Renal pelvis (tissue), 1 donor: ENCODE measurements at regions not wholly inside any gene's neighbourhood (a gene's known extent, or its start where the extent isn't known, plus 50 kb on each side); places are given as distances from the start of the nearest gene placed in this dataset.

Source experiments
- DNase-seq: peaks from one replicate; pipeline ENCODE4 v3.0.0-alpha.2; 2013

GRCh38 chr4:34046580-34046979, 2197.7 kb downstream of the ARAP2 start:
- DNase-seq, result no peak

GRCh38 chr4:34047363-34047762, 2197.0 kb downstream of the ARAP2 start:
- no peak for DNase-seq

- DNase-seq, result no peak
Observed at GRCh38 chr4:34066126-34066525, 2178.2 kb downstream of the ARAP2 start.

DNA sequence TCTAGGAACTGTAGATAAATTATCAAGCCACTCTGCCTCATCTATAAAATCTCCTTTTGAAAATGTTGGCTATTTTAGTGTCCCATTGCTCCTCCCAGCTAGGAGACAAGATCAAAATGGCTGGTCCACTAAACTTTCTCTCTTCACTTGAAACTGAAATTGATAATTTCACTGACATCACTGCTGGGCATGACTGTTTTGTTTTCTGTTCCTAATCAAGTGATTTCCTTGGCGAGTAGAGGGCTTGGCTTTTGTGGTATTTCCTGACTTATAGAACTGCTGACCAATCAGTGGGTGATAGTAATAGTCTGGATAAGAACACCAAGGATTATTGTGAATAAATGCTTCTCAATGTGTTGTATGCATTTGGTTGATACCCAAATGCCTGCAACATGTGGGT, 2152.9 kb downstream of the ARAP2 start:
- no peak for DNase-seq

- no peak for DNase-seq
Observed at GRCh38 chr4:34094114-34094513, 2150.2 kb downstream of the ARAP2 start.

DNA sequence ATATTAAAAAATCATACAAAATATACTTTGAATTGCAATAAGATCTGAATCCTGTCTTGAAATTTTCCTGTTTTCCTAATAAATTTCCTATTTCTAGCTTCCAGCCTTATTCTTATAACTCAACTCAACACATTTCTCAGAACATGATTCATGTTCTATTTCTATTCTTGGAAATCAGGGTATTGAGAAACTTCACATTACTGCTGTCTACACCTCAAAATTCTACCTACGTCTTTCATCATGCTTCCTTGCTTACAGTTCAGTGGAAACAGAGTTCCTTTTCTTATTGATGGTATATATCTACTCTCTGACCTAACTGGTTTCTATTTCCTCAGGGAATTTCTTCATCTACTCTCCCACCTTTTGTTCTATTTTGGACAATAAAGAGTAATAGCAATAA, 2139.0 kb downstream of the ARAP2 start:
- DNase-seq, result no peak

- no peak for DNase-seq
Observed at GRCh38 chr4:34108391-34108790, 2135.9 kb downstream of the ARAP2 start.

GRCh38 chr4:34112573-34112972, 2131.7 kb downstream of the ARAP2 start:
- no peak for DNase-seq

DNA sequence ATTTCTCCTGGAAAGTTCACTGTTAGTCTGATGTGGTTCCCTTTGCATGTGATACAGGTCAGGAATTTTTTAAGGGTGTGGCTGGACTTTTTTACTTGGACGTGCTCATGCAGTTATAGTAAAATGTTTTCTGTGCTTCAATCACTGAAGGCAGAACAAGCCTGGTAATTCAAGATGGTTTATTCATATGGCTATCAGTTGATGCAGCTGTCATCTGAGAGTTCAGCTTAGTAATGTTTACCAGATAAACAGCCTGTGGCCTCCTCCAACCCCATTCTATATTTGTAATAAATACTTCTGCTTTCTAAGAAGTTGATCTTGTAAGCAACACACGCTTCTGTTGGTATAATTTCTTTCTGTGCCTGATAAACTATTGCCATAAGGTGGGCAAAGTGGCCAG, 2105.9 kb downstream of the ARAP2 start:
- no peak for DNase-seq

- no peak for DNase-seq
Observed at GRCh38 chr4:34139346-34139745, 2105.0 kb downstream of the ARAP2 start.

GRCh38 chr4:34148322-34148908, 2095.9 kb downstream of the ARAP2 start:
- DNase-seq, result no peak

GRCh38 chr4:34157547-34157946, 2086.8 kb downstream of the ARAP2 start:
- DNase-seq, result no peak

GRCh38 chr4:34158878-34159277, 2085.4 kb downstream of the ARAP2 start:
- no peak for DNase-seq

DNA sequence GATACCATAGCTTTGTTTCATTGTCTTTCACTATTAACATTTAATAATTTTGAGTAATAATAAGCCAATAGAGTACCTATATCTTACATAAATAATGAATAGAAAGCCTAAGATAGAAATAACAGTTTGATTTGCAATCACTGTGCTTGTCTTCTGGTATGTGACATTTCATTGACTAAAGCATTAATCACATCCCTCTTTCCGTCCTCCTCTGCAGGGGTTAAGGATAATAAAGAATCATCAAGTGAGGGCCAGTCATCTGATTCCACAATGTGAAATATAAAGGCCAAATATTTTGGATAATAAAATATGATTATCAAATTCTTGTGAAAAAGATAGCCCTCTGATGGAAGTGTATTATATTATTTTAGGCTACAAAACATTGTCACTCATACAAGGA, 2073.4 kb downstream of the ARAP2 start:
- no peak for DNase-seq

GRCh38 chr4:34176609-34177008, 2067.7 kb downstream of the ARAP2 start:
- DNase-seq, result no peak

- no peak for DNase-seq
Observed at GRCh38 chr4:34178476-34178875, 2065.8 kb downstream of the ARAP2 start.

DNA sequence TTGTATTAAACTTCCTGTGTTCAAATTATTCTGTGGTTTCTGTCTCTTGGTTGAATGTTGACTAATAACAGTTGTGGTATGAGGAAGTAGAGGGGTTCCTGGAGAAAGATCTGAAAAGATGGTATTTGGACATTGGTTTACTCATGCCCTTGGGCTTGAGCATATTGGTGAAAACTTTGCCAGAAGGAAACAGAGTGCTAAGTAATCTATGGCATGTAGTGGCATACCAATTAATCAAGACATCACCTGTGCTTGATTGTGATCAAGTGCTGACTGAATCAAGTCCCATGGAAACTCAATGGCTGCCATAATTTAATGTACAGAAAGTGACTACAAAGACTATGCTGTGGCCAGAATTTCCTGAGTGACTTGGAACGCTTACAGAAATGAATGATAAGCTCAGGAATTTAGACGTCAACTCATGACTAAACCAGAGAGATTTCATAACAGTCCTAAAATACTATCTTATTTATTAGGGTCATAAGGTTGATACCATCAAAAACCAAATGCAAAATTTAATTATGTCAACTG, 2062.9 kb downstream of the ARAP2 start:
- no peak for DNase-seq

DNA sequence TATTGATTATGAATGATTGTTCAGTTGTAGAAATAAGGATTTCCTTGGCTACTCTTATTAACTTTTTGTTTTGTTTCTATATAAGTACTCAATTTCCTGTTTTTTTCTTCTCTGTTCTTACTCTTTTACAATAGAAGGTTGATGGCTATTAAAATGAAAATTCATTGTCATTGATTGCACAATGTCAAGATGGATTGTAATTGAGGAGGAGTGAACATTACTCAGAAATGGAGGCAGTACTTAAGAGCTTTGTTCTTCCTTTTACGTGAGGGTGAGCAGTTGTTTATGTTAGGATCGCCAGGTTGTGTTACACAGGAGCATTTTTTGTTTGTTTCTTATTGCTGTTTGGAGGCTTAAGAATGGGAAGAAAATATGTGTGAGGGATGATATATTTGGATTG, 2062.4 kb downstream of the ARAP2 start:
- DNase-seq, result no peak

- DNase-seq, result no peak
Observed at GRCh38 chr4:34182306-34182705, 2062.0 kb downstream of the ARAP2 start.

GRCh38 chr4:34183926-34184325, 2060.4 kb downstream of the ARAP2 start:
- DNase-seq, result no peak

GRCh38 chr4:34187056-34187455, 2057.3 kb downstream of the ARAP2 start:
- DNase-seq, result no peak

- DNase-seq, result no peak
Observed at GRCh38 chr4:34191443-34191842, 2052.9 kb downstream of the ARAP2 start.

GRCh38 chr4:34193451-34194154, 2050.7 kb downstream of the ARAP2 start:
- no peak for DNase-seq

DNA sequence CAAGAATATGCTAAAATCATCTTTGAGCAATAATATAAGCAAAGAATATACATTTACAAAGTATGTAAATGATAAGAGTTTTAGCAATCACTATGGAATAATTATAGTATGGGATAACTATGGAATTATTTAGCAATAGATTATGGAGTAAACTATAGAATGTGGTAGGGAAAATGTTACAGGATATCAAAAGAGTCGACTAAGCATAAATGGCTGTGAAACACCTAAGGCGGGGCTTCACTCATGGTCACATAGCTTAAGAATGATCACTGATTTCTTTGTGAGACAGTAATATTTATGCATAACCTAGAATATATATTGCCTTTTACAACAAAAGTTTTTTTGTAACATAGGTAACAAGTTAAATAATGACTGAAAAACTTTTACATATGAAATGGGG, 2049.7 kb downstream of the ARAP2 start:
- DNase-seq, result no peak
